GM12891 (cell line): ENCODE measurements at regions not wholly inside any gene's neighbourhood (a gene's known extent, or its start where the extent isn't known, plus 50 kb on each side); places are given as distances from the start of the nearest gene placed in this dataset.

ENCODE experiments used
- PAX5 ChIP-seq: IDR thresholded peaks from 2 replicates; pipeline ENCODE4 v1.6.1; 2011; ENCODE audit warnings: low read length, moderate library complexity, mild to moderate bottlenecking; ENCODE audit not compliant: insufficient read depth, severe bottlenecking
- POLR2A ChIP-seq: IDR thresholded peaks from 2 replicates; pipeline ENCODE4 v1.6.1; 2011; ENCODE audit warnings: low read depth, low read length, control low read depth
- POLR2AphosphoS5 ChIP-seq: IDR thresholded peaks from 2 replicates; pipeline ENCODE4 v1.6.1; 2011; ENCODE audit warnings: low read depth, low read length, control low read depth
- SPI1 ChIP-seq: IDR thresholded peaks from 2 replicates; pipeline ENCODE4 v1.6.1; 2011; ENCODE audit warnings: low read depth, low read length, control low read depth
- TAF1 ChIP-seq: IDR thresholded peaks from 2 replicates; pipeline ENCODE4 v1.6.1; 2011; ENCODE audit warnings: low read depth, low read length, control low read depth

DNA sequence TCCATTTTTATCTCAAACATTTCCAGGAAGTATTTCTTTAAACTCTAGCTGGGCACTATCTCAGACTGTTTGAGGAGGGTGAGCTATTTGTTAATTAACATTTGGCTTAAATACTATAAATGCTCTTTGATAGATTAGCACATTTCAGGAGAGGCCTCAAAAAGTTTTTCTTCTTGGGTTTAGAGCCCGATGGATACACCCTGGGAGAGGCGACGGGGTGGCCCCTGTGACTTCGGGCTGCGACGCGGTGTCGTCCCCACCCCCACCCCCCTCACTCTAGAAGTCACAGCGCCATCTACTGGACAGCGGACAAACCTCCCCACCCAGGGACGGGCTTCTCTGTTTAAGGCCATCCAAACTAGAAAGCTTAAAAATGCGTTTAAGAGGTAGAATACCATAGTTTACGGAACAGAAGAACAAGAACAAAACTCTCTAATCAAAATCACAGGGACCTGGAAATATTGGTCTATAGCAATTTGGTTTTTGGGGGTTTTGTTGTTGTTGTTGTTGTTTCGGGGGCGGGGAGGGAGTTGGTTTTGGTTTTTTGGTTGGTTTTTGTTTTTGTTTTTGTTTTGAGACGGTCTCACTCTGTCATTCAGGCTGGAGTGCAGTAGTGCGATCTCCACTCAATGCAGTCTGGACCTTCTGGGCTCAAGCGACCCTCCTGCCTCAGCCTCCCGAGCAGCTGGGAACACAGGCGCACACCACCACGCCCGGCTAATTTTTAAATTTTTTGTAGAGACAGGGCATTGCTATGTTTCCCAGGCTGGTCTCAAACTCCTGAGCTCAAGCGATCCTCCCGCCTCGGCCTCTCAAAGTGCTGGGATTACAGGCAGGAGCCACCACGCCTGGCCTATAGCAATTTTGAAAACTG, 254.4 kb downstream of the C16orf95 start:
- no peak for TF ChIP-seq TAF1
- TF ChIP-seq SPI1: no peak
- no peak for TF ChIP-seq POLR2A
- no peak for TF ChIP-seq POLR2AphosphoS5
- no peak for TF ChIP-seq PAX5
